SK-N-SH (cell line): ENCODE measurements at regions not wholly inside any gene's neighbourhood (a gene's known extent, or its start where the extent isn't known, plus 50 kb on each side); places are given as distances from the start of the nearest gene placed in this dataset.

Experiments
- CTCF ChIP-seq: fragments of 200-600 bp; sonication (generic); IDR thresholded peaks from 2 replicates; pipeline ENCODE4 v1.6.1; 2017; ENCODE audit warnings: antibody characterized with exemption, mild to moderate bottlenecking, moderate library complexity
- RAD21 ChIP-seq: IDR thresholded peaks from 2 replicates; pipeline ENCODE4 v1.6.1; 2012; ENCODE audit warnings: mild to moderate bottlenecking, low read length
- SMC3 ChIP-seq: IDR thresholded peaks from 2 replicates; pipeline ENCODE4 v1.6.1; 2012; ENCODE audit warnings: low read depth, low read length, improper control_type of control experiment

GRCh38 chr16:79748629-79749028, 148.1 kb upstream of the MAF start:
- TF ChIP-seq RAD21 (no peak), CTCF (no peak), SMC3 (no peak)
